Forelimb muscle (tissue), 1 donor: ENCODE measurements at regions not wholly inside any gene's neighbourhood (a gene's known extent, or its start where the extent isn't known, plus 50 kb on each side); places are given as distances from the start of the nearest gene placed in this dataset.
"Not testable (repeated sequence)": the region's sequence is repeated elsewhere in the genome, so short reads cannot be mapped to it uniquely, and the experiment has no call there.

ENCODE experiments used
- DNase-seq: peaks from one replicate; pipeline ENCODE4 v3.0.0-alpha.2; 2013; ENCODE audit warnings: low read depth

GRCh38 chr16:49940464-49941224, 84.4 kb upstream of the CNEP1R1 start:
- no peak for DNase-seq

GRCh38 chr16:49944221-49944620, 80.8 kb upstream of the CNEP1R1 start:
- DNase-seq = no peak

GRCh38 chr16:49947907-49948678, 76.9 kb upstream of the CNEP1R1 start:
- no peak for DNase-seq

- no peak for DNase-seq
These were observed 73.3 kb upstream of the CNEP1R1 start for GRCh38 chr16:49951574-49952195.

GRCh38 chr16:49952386-49952785, 72.6 kb upstream of the CNEP1R1 start:
- DNase-seq = no peak

- DNase-seq = no peak
These were observed 71.9 kb upstream of the CNEP1R1 start for GRCh38 chr16:49953090-49953489.

- no peak for DNase-seq
These were observed 69.2 kb upstream of the CNEP1R1 start for GRCh38 chr16:49955858-49956257.

GRCh38 chr16:49956915-49957314, 68.1 kb upstream of the CNEP1R1 start:
- DNase-seq = no peak

- no peak for DNase-seq
These were observed 66.6 kb upstream of the CNEP1R1 start for GRCh38 chr16:49958448-49958847.

GRCh38 chr16:49959552-49960277, 65.3 kb upstream of the CNEP1R1 start:
- no peak for DNase-seq

- no peak for DNase-seq
These were observed 63.9 kb upstream of the CNEP1R1 start for GRCh38 chr16:49961089-49961488.

GRCh38 chr16:49962566-49962965, 62.5 kb upstream of the CNEP1R1 start:
- not testable (repeated sequence) for DNase-seq

GRCh38 chr16:49964316-49964715, 60.7 kb upstream of the CNEP1R1 start:
- DNase-seq = no peak

- DNase-seq = no peak
These were observed 60.1 kb upstream of the CNEP1R1 start for GRCh38 chr16:49964973-49965372.

- DNase-seq = no peak
These were observed 57.9 kb upstream of the CNEP1R1 start for GRCh38 chr16:49967012-49967559.

- DNase-seq = no peak
These were observed 55.7 kb upstream of the CNEP1R1 start for GRCh38 chr16:49969091-49970030.

GRCh38 chr16:49970797-49971431, 54.1 kb upstream of the CNEP1R1 start:
- DNase-seq = no peak

GRCh38 chr16:49972280-49972679, 52.7 kb upstream of the CNEP1R1 start:
- DNase-seq = no peak

GRCh38 chr16:49972961-49973360, 52.1 kb upstream of the CNEP1R1 start:
- no peak for DNase-seq
